ENCODE measurements at regions not wholly inside any gene's neighbourhood (a gene's known extent, or its start where the extent isn't known, plus 50 kb on each side); places are given as distances from the start of the nearest gene placed in this dataset.

GRCh38 chr13:111577956-111578605 is 257.6 kb downstream of the TEX29 start:
- Histone ChIP-seq H3K9me3 (peaks cover 0 to 32% of the 10 kb centered on the region in 2 donors), H3K27me3 (peaks cover 0 to 2% of the 10 kb centered on the region in 2 donors), H3K4me1 (no peaks in the 10 kb centered on the region), H3K36me3 (no peaks in the 10 kb centered on the region), H3K4me3 (no peak overlapping the region), H3K27ac (no peak overlapping the region)
- intact Hi-C loops (cut with DNase I): no loop called here
- DNase-seq: no peak
- ATAC-seq: no peak
- TF ChIP-seq CTCF (IDR thresholded peaks at IDR 0.05): no peak

- Histone ChIP-seq H3K9me3 (peaks cover 0 to 9% of the 10 kb centered on the region in 2 donors), H3K4me1 (no peaks in the 10 kb centered on the region), H3K27me3 (peaks cover 0 to 9% of the 10 kb centered on the region in 2 donors), H3K36me3 (no peaks in the 10 kb centered on the region), H3K27ac (no peak overlapping the region), H3K4me3 (no peak overlapping the region)
- DNase-seq: no peak
- intact Hi-C loops (cut with DNase I): no loop called here
- TF ChIP-seq CTCF (IDR thresholded peaks at IDR 0.05): no peak
- ATAC-seq: no peak
These were observed 263.7 kb downstream of the TEX29 start for GRCh38 chr13:111584101-111584672.

- H3K4me1 ChIP-seq: no peaks in the 10 kb centered on the region
- DNase-seq (no peak), ATAC-seq (no peak)
- H3K36me3 ChIP-seq: no peaks in the 10 kb centered on the region
- peaks cover 0 to 9% of the 10 kb centered on the region in 2 donors for H3K27me3 ChIP-seq
- peaks cover 0 to 5% of the 10 kb centered on the region in 2 donors for H3K9me3 ChIP-seq
- TF ChIP-seq CTCF (IDR thresholded peaks at IDR 0.05): no peak
- intact Hi-C loops (cut with DNase I): no loop called here
- no peak overlapping the region for H3K4me3 ChIP-seq
- H3K27ac ChIP-seq: no peak overlapping the region
These were observed 264.4 kb downstream of the TEX29 start for GRCh38 chr13:111584870-111585269.

- H3K36me3 ChIP-seq: no peaks in the 10 kb centered on the region
- peaks cover 0 to 2% of the 10 kb centered on the region in 2 donors for H3K9me3 ChIP-seq
- no peaks in the 10 kb centered on the region for H3K4me1 ChIP-seq
- H3K27ac ChIP-seq: no peak overlapping the region
- peaks cover 0 to 9% of the 10 kb centered on the region in 2 donors for H3K27me3 ChIP-seq
- intact Hi-C loops (cut with DNase I): no loop called here
- TF ChIP-seq CTCF (IDR thresholded peaks at IDR 0.05): no peak
- no peak for ATAC-seq
- no peak overlapping the region for H3K4me3 ChIP-seq
- DNase-seq: no peak
These were observed 265.8 kb downstream of the TEX29 start for GRCh38 chr13:111586291-111586690.

GRCh38 chr13:111587249-111587648 is 266.8 kb downstream of the TEX29 start:
- intact Hi-C loops (cut with DNase I): no loop called here
- Histone ChIP-seq H3K9me3 (peaks cover 0 to 2% of the 10 kb centered on the region in 2 donors), H3K36me3 (no peaks in the 10 kb centered on the region), H3K27me3 (peaks cover 0 to 9% of the 10 kb centered on the region in 2 donors), H3K4me3 (no peak overlapping the region), H3K27ac (no peak overlapping the region), H3K4me1 (no peaks in the 10 kb centered on the region)
- no peak for TF ChIP-seq CTCF (IDR thresholded peaks at IDR 0.05)
- ATAC-seq (no peak), DNase-seq (no peak)

All from left lung (tissue), 4 donors.